ENCODE measurements at regions not wholly inside any gene's neighbourhood (a gene's known extent, or its start where the extent isn't known, plus 50 kb on each side); places are given as distances from the start of the nearest gene placed in this dataset.

- no peaks in the 10 kb centered on the region; the same call in 1 of the 2 replicates for H3K4me1 Mint-ChIP-seq
- H3K27me3 Mint-ChIP-seq (ENCODE audit: low read depth) = no peaks in the 10 kb centered on the region
- H3K36me3 Mint-ChIP-seq = no peaks in the 10 kb centered on the region
- TF ChIP-seq GRHL2 (CRISPR knock-in tag; IDR thresholded peaks at IDR 0.05; ENCODE audit: insufficient replicate concordance, severe bottlenecking) = no peak
- ChIA-PET CTCF (no interaction called here), POLR2A (no interaction called here)
- DNase-seq (ENCODE audit: low spot score) (no peak), ATAC-seq (no peak)
- no peak overlapping the region for H3K27ac Mint-ChIP-seq
- H3K4me3 Mint-ChIP-seq = no peak overlapping the region
- no peaks in the 10 kb centered on the region for H3K9me3 Mint-ChIP-seq
Observed at GRCh38 chr7:130789436-130789835, 55.4 kb upstream of the KLF14 start.

GRCh38 chr7:130791746-130792145 lies 57.7 kb upstream of the KLF14 start:
- Mint-ChIP-seq H3K27me3 (ENCODE audit: low read depth) (no peaks in the 10 kb centered on the region), H3K4me3 (no peak overlapping the region), H3K4me1 (peaks cover 7% of the 10 kb centered on the region; the same call in 1 of the 2 replicates), H3K27ac (no peak overlapping the region), H3K9me3 (no peaks in the 10 kb centered on the region), H3K36me3 (no peaks in the 10 kb centered on the region)
- TF ChIP-seq ELF4 (CRISPR knock-in tag; IDR thresholded peaks at IDR 0.05; ENCODE audit: low read depth) (no peak), CREB1 (CRISPR knock-in tag; IDR thresholded peaks at IDR 0.05) (no peak), MXD4 (CRISPR knock-in tag; IDR thresholded peaks at IDR 0.05; ENCODE audit: borderline replicate concordance) (no peak), ESRRA (CRISPR knock-in tag; IDR thresholded peaks at IDR 0.05; ENCODE audit: borderline replicate concordance) (no peak), NR2C2 (CRISPR knock-in tag; IDR thresholded peaks at IDR 0.05) (no peak), ZMAT4 (CRISPR knock-in tag; IDR thresholded peaks at IDR 0.05) (no peak), SMAD3 (CRISPR knock-in tag; IDR thresholded peaks at IDR 0.05; ENCODE audit: borderline replicate concordance) (no peak)
- POLR2A ChIA-PET = no interaction called here
- ATAC-seq (no peak), DNase-seq (ENCODE audit: low spot score) (no peak)
- CTCF ChIA-PET = no interaction called here

- TF ChIP-seq CREB1 (CRISPR knock-in tag; IDR thresholded peaks at IDR 0.05) (no peak), E2F5 (CRISPR knock-in tag; IDR thresholded peaks at IDR 0.05) (no peak), NFE2L1 (CRISPR knock-in tag; IDR thresholded peaks at IDR 0.05) (no peak), ATF2 (CRISPR knock-in tag; IDR thresholded peaks at IDR 0.05; ENCODE audit: borderline replicate concordance, low read depth) (no peak), PREB (CRISPR knock-in tag; IDR thresholded peaks at IDR 0.05; ENCODE audit: borderline replicate concordance) (no peak), PRDM15 (CRISPR knock-in tag; IDR thresholded peaks at IDR 0.05) (no peak)
- CTCF ChIA-PET = interaction anchor here (0.7 to 2.0 kb wide), 4 partner anchors 8 to 72 kb away, joined by 3 to 5 read pairs (median 3); no protein-coding TSS in a partner anchor
Observed at GRCh38 chr7:130793855-130794618, 60.0 kb upstream of the KLF14 start.

More at GRCh38 chr7:130793855-130794618, 60.0 kb upstream of the KLF14 start:
- H3K4me3 Mint-ChIP-seq = no peak overlapping the region
- peaks cover 7% of the 10 kb centered on the region; the same call in 1 of the 2 replicates for H3K4me1 Mint-ChIP-seq
- H3K36me3 Mint-ChIP-seq = no peaks in the 10 kb centered on the region
- ATAC-seq (peak; percentile 50; the same call in 1 of the 2 replicates), DNase-seq (ENCODE audit: low spot score) (no peak)
- no peaks in the 10 kb centered on the region; the same call in 1 of the 2 replicates for H3K27me3 Mint-ChIP-seq (ENCODE audit: low read depth)
- POLR2A ChIA-PET = no interaction called here
- H3K27ac Mint-ChIP-seq = no peak overlapping the region
- peaks cover 6% of the 10 kb centered on the region; the same call in 1 of the 2 replicates for H3K9me3 Mint-ChIP-seq

Measured in WTC11 (cell line).